NB4 (cell line): ENCODE measurements at regions not wholly inside any gene's neighbourhood (a gene's known extent, or its start where the extent isn't known, plus 50 kb on each side); places are given as distances from the start of the nearest gene placed in this dataset.

Experiments
- DNase-seq: peaks from one replicate; pipeline ENCODE4 v3.0.0; 2010; ENCODE audit warnings: low read depth
- H3K4me3 ChIP-seq: one replicate; pipeline ENCODE4 v1.5.1; 2011; ENCODE audit warnings: mild to moderate bottlenecking, low read depth, low read length, moderate library complexity
- MYC ChIP-seq: IDR thresholded peaks from 2 replicates; pipeline ENCODE4 v1.6.1; 2011; ENCODE audit warnings: low read depth, low read length
- POLR2A ChIP-seq: IDR thresholded peaks from 2 replicates; pipeline ENCODE4 v1.6.1; 2011; ENCODE audit warnings: mild to moderate bottlenecking; ENCODE audit not compliant: insufficient read length; ENCODE audit errors: extremely low read depth
- TF ChIP-seq, protein P1 (sequence below): IDR thresholded peaks from 2 replicates; pipeline ENCODE4 v1.6.1; 2011; ENCODE audit warnings: low read depth, low read length
- TF ChIP-seq, protein P2 (sequence below): IDR thresholded peaks from one replicate; pipeline ENCODE4 v1.5.1; 2012; ENCODE audit warnings: low read depth, low read length

DNA sequence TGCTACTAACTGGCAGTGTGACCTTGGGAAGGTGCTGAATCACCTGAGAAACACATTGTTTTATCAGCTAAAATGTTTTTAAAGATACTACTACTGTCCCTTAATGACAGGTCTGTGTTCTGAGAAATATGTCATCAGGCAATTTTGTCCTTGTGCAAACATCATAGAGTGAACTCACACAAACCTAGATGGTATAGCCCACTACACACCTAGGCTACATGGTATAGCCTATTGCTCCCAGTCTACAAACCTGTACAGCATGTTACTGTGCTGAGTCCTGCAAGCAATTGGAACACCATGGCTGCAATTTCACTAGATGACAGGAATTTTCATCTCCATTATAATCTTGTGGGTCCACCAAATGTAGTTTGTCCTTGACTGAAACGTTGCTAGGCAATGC lies 101.3 kb upstream of the GUCY1A1 start:
- TF ChIP-seq MYC (no peak), POLR2A (no peak)
- TF ChIP-seq, protein P1, sequence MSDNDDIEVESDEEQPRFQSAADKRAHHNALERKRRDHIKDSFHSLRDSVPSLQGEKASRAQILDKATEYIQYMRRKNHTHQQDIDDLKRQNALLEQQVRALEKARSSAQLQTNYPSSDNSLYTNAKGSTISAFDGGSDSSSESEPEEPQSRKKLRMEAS: no peak
- TF ChIP-seq, protein P2, sequence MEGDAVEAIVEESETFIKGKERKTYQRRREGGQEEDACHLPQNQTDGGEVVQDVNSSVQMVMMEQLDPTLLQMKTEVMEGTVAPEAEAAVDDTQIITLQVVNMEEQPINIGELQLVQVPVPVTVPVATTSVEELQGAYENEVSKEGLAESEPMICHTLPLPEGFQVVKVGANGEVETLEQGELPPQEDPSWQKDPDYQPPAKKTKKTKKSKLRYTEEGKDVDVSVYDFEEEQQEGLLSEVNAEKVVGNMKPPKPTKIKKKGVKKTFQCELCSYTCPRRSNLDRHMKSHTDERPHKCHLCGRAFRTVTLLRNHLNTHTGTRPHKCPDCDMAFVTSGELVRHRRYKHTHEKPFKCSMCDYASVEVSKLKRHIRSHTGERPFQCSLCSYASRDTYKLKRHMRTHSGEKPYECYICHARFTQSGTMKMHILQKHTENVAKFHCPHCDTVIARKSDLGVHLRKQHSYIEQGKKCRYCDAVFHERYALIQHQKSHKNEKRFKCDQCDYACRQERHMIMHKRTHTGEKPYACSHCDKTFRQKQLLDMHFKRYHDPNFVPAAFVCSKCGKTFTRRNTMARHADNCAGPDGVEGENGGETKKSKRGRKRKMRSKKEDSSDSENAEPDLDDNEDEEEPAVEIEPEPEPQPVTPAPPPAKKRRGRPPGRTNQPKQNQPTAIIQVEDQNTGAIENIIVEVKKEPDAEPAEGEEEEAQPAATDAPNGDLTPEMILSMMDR: no peak
- H3K4me3 ChIP-seq: no peak overlapping the region
- no peak for DNase-seq

DNA sequence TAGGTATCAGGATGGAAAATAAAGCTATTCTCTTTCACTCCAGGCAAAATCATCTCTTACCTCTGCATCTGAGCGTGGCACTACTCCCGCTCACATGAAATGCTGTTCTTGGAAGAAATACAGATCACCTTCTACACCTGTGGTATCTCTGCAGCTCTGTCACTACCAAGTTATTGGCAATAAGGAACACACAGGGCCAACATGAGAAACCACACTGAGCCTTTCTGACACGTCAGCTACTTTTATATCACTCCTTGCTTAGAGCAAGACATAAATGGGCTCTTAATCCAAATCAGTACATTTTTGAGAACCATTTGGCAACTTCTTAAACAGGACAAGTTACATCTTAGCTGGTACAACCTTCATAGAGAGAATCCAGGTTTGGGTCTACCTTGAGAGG lies 101.8 kb upstream of the GUCY1A1 start:
- TF ChIP-seq, protein P2: no peak
- TF ChIP-seq MYC (no peak), POLR2A (no peak)
- TF ChIP-seq, protein P1: no peak

DNA sequence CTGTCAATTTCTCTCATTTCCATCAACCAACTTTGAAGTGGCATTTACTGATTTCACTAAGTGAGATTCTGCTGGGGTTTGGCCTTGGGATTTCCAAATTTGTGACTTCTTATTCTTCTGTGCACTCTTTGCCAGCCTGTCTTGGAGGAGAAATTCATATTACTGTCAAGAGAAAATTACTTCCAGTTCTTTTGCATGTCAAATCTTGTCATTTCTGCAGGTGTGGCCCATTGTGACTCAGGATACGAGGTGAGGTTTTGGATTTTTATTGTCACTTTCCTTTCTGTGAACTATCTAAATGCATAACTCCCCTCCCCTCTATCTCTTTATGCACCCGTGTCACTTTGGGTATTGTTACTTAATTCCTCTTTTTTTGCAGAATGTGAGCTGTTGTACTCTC lies 102.6 kb upstream of the GUCY1A1 start:
- DNase-seq: no peak
- H3K4me3 ChIP-seq: no peak overlapping the region
- TF ChIP-seq, protein P2: no peak
- TF ChIP-seq, protein P1: no peak
- no peak for TF ChIP-seq POLR2A
- TF ChIP-seq MYC: no peak

More for the DNA sequence above, 101.8 kb upstream of the GUCY1A1 start:
- no peak for DNase-seq
- no peak overlapping the region for H3K4me3 ChIP-seq

DNA sequence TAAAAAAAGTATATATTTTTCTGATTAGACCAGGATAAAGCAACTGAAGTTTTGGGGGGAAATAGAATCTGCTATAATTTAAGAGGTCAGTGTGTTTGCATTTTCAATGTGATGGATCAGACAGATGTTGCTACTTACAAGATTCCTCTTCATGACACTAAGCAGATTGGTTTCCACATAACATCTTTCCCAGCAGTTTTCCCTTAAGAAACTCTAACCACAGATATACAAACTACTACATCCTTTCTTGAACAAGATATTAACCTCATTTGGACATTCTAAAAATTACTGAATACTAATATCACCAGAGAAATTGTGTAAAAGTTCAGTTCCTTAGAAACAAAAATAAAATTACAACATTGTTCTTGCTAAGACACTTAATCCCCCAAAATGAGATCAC lies 106.7 kb upstream of the GUCY1A1 start:
- TF ChIP-seq MYC (no peak), POLR2A (no peak)
- TF ChIP-seq, protein P1: no peak
- TF ChIP-seq, protein P2: no peak
- no peak for DNase-seq
- H3K4me3 ChIP-seq: no peak overlapping the region

DNA sequence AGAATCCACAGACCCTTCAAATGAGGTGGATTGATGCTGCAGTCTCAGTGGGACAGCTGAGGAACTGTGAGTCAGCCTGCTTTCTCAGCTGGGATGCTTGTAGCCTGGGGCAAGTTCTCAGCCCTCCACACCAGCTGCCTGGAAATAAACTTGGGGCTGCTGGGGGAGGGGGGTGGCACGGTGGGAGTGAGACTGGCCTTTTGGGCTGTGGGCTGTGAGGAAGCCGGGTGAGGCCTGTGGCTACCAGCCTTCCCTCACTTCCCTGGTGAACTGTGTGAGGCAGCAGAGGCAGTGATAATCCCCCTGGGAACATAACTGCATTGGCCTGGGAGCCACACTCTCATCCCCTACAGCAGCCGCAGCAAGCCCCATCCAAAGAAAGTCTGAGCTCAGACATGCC lies 114.5 kb upstream of the GUCY1A1 start:
- H3K4me3 ChIP-seq: no peak overlapping the region
- TF ChIP-seq POLR2A (no peak), MYC (no peak)
- DNase-seq: no peak

DNA sequence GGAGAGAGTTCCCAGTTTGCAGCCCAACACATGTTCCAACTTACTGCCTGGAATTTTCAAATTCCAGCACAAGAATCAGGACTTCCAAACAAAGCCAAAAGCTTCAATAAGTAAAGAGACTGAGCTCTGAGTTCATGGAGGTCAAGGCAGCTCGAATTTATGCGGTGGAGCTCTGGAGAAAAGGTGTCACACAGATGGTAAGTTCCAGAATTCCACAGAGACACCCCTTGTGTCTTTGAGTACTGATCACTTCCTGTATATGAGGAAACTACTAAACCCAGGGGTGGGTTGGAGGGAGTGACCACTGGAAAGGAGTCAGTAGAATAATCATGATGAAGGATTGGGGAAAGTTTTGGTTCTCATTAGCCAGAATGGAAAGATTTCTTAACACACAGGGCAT lies 118.5 kb upstream of the GUCY1A1 start:
- TF ChIP-seq MYC: no peak
- TF ChIP-seq, protein P1: no peak
- TF ChIP-seq POLR2A: no peak
- TF ChIP-seq, protein P2: no peak
- no peak for DNase-seq
- no peak overlapping the region for H3K4me3 ChIP-seq
